GM23248 (cell line): ENCODE measurements at regions not wholly inside any gene's neighbourhood (a gene's known extent, or its start where the extent isn't known, plus 50 kb on each side); places are given as distances from the start of the nearest gene placed in this dataset.

ENCODE experiments used
- DNase-seq: peaks from one replicate; pipeline ENCODE4 v3.0.0-alpha.2; 2015
- H2AFZ ChIP-seq: fragments of 200-600 bp; sonication (generic); 2 replicates; pipeline ENCODE4 v1.6.1; 2016; ENCODE audit warnings: antibody characterized with exemption
- H3F3A ChIP-seq: fragments of 200-600 bp; sonication (generic); 2 replicates; pipeline ENCODE4 v1.6.1; 2016; ENCODE audit warnings: mild to moderate bottlenecking, antibody characterized with exemption, mixed run types; ENCODE audit not compliant: insufficient read depth
- H3K27ac ChIP-seq: fragments of 200-600 bp; sonication (generic); 2 replicates; pipeline ENCODE4 v1.5.1; 2016; ENCODE audit warnings: mild to moderate bottlenecking
- H3K27me3 ChIP-seq: fragments of 200-600 bp; sonication (generic); replicated peaks from 2 replicates; pipeline ENCODE4 v1.6.1; 2016; ENCODE audit warnings: mild to moderate bottlenecking; ENCODE audit not compliant: insufficient read depth
- H3K36me3 ChIP-seq: fragments of 200-600 bp; sonication (generic); 2 replicates; pipeline ENCODE4 v1.6.1; 2016; ENCODE audit warnings: low read depth, mild to moderate bottlenecking
- H3K4me1 ChIP-seq: fragments of 200-600 bp; sonication (generic); 2 replicates; pipeline ENCODE4 v1.6.1; 2016; ENCODE audit warnings: mild to moderate bottlenecking; ENCODE audit not compliant: insufficient read depth
- H3K4me2 ChIP-seq: fragments of 200-600 bp; sonication (generic); one replicate; pipeline ENCODE4 v1.6.1; 2016; ENCODE audit warnings: mild to moderate bottlenecking; ENCODE audit not compliant: unreplicated experiment
- H3K4me3 ChIP-seq: fragments of 200-600 bp; sonication (generic); 2 replicates; pipeline ENCODE4 v1.5.1; 2016; ENCODE audit warnings: mild to moderate bottlenecking
- H3K79me2 ChIP-seq: fragments of 200-600 bp; sonication (generic); 2 replicates; pipeline ENCODE4 v1.6.1; 2016; ENCODE audit warnings: mild to moderate bottlenecking; ENCODE audit not compliant: insufficient read depth
- H3K9ac ChIP-seq: fragments of 200-600 bp; sonication (generic); 2 replicates; pipeline ENCODE4 v1.6.1; 2016; ENCODE audit warnings: mild to moderate bottlenecking
- H3K9me2 ChIP-seq: fragments of 200-600 bp; sonication (generic); 2 replicates; pipeline ENCODE4 v1.6.1; 2016; ENCODE audit warnings: mixed run types, mild to moderate bottlenecking, moderate library complexity; ENCODE audit not compliant: insufficient read depth
- H3K9me3 ChIP-seq: fragments of 200-600 bp; sonication (generic); one replicate; pipeline ENCODE4 v1.6.1; 2017; ENCODE audit warnings: low read depth
- H4K20me1 ChIP-seq: fragments of 200-600 bp; sonication (generic); 2 replicates; pipeline ENCODE4 v1.6.0; 2016; ENCODE audit not compliant: insufficient read depth
- EZH2 ChIP-seq: fragments of 200-600 bp; sonication (generic); IDR thresholded peaks from 2 replicates; pipeline ENCODE4 v1.6.1; 2018; ENCODE audit warnings: antibody characterized with exemption, mild to moderate bottlenecking; ENCODE audit not compliant: insufficient read depth, poor library complexity, severe bottlenecking
- EZH2phosphoT487 ChIP-seq: fragments of 200-600 bp; sonication (generic); IDR thresholded peaks from 2 replicates; pipeline ENCODE4 v1.6.1; 2018; ENCODE audit warnings: antibody characterized with exemption, moderate library complexity, mild to moderate bottlenecking, low read depth; ENCODE audit not compliant: insufficient read depth
- WGBS, 2 experiments: methylation state at CpG; one replicate each; pipeline ENCODE4 v1.1.6; 2015 to 2017; ENCODE audit warnings: low lambda C conversion rate in 2 of 2, low coverage in 1 of 2; ENCODE audit errors: missing lambda C conversion rate in 2 of 2; 5-methylcytosine and 5-hydroxymethylcytosine counted together
- in situ Hi-C: fragments of 300-500 bp; cut with MboI; formaldehyde crosslinking; loops from 2 replicates; pipeline ENCODE4 v1.15.0; 2020

DNA sequence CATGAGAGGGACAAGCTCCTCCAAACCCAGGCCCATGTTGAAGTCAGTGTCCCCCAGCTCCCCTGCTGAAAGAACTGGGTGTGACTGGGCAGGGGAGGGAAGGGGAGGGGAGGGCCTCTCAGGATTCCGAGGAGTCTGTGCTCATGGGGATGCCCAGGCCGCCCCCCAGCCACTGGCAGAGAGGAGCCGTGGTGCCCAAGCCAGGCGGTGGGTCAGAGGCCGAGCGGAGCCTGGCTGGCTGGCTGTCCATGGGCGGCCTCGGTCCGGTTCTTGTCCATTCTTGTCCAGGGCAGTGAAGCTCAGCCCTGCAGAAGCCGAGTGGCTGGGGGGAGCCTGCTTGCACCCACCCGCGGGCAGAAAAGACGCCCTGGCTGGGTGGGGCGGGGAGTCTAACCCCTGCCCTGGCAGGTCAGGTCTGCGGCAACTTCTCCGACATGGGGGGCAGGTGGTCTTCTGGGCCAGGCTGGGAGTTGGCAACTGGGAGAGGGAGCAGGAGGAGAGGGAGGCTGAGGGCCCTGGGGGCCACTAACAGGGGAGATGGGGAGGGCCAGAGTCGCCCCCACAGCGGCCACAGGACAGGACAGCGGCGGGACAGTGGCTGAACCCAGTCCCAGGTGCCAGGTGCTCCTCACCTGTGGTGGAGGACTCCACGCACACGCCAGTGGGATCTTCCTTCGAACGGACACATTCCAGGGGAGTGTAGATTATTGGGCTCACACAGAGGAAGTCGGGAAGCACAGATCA lies 54.1 kb downstream of the FOXL3 start:
- in situ Hi-C loops = no loop called here
- H3K4me3 ChIP-seq = no peak overlapping the region
- 77 to 87% methylated on average over 16 to 23 of the region's 25 CpGs for WGBS, 2 experiments

DNA sequence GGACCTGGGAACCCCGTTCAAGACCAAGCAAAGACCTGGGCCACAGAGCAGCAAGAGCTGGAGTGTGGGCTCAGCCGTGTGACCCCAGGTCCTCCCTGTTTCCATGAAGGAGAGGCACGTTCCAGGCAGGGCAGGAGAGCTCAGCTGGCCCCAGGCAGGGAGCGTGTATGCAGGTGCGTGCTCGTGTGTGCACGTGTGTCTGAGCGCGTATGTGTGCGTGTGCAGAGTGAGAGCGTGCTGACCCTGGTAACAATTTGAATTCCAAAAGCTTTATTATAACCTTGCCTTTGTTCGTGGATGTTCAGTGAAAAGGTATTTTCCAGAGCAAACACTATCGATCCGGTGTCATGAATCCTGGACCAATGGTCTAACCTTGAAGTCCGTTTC lies 54.6 kb downstream of the FOXL3 start:
- no peak overlapping the region for H3K9ac ChIP-seq
- no peaks in the 10 kb centered on the region for H3K79me2 ChIP-seq
- no peaks in the 10 kb centered on the region for H4K20me1 ChIP-seq
- no peaks in the 10 kb centered on the region for H3K36me3 ChIP-seq
- H2AFZ ChIP-seq = no peak overlapping the region
- H3K9me3 ChIP-seq = no peaks in the 10 kb centered on the region
- H3K4me2 ChIP-seq = no peak overlapping the region
- H3K4me3 ChIP-seq = no peak overlapping the region
- no peak overlapping the region for H3K27ac ChIP-seq
- no peaks in the 10 kb centered on the region for H3F3A ChIP-seq
- no peak for TF ChIP-seq EZH2
- TF ChIP-seq EZH2phosphoT487 = no peak
- H3K9me2 ChIP-seq = no peaks in the 10 kb centered on the region
- peaks cover 11% of the 10 kb centered on the region; the same call in 1 of the 2 replicates for H3K27me3 ChIP-seq
- 67 to 73% methylated on average over 15 of the region's 15 CpGs for WGBS, 2 experiments
- no peak for DNase-seq
- in situ Hi-C loops = no loop called here
- no peaks in the 10 kb centered on the region for H3K4me1 ChIP-seq

More for the DNA sequence above, 54.1 kb downstream of the FOXL3 start:
- H3K36me3 ChIP-seq = no peaks in the 10 kb centered on the region
- H3F3A ChIP-seq = no peaks in the 10 kb centered on the region
- H3K9me2 ChIP-seq = no peaks in the 10 kb centered on the region
- H3K4me1 ChIP-seq = no peaks in the 10 kb centered on the region
- no peaks in the 10 kb centered on the region for H3K9me3 ChIP-seq
- H3K27me3 ChIP-seq = peaks cover 17% of the 10 kb centered on the region; the same call in 1 of the 2 replicates
- no peak overlapping the region for H3K4me2 ChIP-seq
- no peaks in the 10 kb centered on the region for H3K79me2 ChIP-seq
- no peak overlapping the region for H3K27ac ChIP-seq
- no peak overlapping the region for H3K9ac ChIP-seq
- H4K20me1 ChIP-seq = no peaks in the 10 kb centered on the region
- no peak overlapping the region for H2AFZ ChIP-seq
- TF ChIP-seq EZH2 (no peak), EZH2phosphoT487 (no peak)
- no peak for DNase-seq

DNA sequence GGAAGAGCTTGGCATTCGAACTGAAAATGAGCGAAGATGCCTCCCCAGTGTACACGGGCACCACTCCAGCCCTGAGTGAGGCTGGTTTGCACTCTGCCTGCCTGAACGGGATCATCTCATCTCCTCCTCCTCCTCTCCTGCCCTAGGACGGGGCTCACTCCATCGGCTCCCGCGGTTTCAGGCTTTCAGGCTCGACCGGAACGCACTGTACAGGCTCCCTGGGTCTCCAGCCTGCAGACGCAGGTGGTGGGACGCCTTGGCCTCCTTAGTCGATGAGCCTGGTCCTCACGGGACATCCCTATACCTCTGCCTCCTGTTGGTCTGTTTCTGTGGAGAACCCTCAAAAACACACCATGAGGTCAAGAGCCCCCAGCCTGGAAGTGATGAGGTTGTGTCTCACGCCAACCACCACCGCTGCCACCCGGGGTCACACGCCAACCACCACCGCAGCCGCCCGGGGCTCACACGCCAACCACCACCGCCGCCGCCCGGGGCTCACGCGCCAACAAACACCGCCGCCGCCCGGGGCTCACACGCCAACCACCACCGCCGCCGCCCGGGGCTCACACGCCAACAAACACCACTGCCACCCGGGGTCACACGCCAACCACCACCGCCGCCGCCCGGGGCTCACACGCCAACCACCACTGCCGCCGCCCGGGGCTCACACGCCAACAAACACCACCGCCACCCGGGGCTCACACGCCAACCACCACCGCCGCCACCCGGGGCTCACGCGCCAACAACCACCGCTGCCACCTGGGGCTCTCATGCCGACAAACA lies 56.3 kb downstream of the FOXL3 start:
- H4K20me1 ChIP-seq = no peaks in the 10 kb centered on the region
- no peak overlapping the region for H2AFZ ChIP-seq
- DNase-seq = no peak
- no peaks in the 10 kb centered on the region for H3F3A ChIP-seq
- H3K4me1 ChIP-seq = no peaks in the 10 kb centered on the region
- 82 to 85% methylated on average over 28 to 59 of the region's 60 CpGs for WGBS, 2 experiments
- TF ChIP-seq EZH2phosphoT487 (no peak), EZH2 (no peak)
- no peak overlapping the region for H3K27ac ChIP-seq
- no peaks in the 10 kb centered on the region for H3K9me3 ChIP-seq
- H3K9ac ChIP-seq = no peak overlapping the region
- H3K36me3 ChIP-seq = no peaks in the 10 kb centered on the region
- no peak overlapping the region for H3K4me3 ChIP-seq
- in situ Hi-C loops = no loop called here
- H3K79me2 ChIP-seq = no peaks in the 10 kb centered on the region
- H3K4me2 ChIP-seq = no peak overlapping the region
- H3K9me2 ChIP-seq = no peaks in the 10 kb centered on the region
- peaks cover 5% of the 10 kb centered on the region; the same call in 1 of the 2 replicates for H3K27me3 ChIP-seq

DNA sequence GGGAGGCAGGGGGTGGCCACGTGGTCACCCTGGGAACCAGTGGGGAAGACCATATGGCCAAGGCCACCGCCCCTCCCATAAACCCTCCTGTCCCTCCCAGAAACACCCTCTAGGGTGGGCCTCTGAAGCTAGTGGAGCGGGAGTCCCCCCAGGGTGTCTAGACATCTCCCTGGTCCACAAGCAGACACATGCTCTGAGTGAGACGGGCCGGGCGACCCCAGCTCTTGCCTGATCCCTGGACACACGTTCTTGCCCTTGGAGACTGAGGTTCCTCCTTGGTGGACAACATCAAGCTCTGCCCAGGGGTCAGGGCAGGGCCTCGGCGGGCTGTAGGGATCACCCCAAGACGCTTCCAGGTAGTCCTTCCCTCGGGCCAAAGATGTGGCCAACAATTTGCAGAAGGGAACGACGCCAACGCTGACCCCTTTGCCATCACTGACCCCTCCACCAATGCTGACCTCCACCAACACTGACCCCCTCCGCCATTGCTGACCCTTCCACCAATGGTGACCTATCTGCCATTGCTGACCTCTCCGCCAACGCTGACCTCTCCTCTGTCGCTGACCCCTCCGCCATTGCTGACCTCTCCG lies 57.1 kb downstream of the FOXL3 start:
- peaks cover 5% of the 10 kb centered on the region; the same call in 1 of the 2 replicates for H3K27me3 ChIP-seq
- no peaks in the 10 kb centered on the region for H3K9me3 ChIP-seq
- no peaks in the 10 kb centered on the region for H3K4me1 ChIP-seq
- no peak overlapping the region for H3K4me2 ChIP-seq
- no peaks in the 10 kb centered on the region for H4K20me1 ChIP-seq
- no peak overlapping the region for H2AFZ ChIP-seq
- 75 to 76% methylated on average over 19 to 20 of the region's 20 CpGs for WGBS, 2 experiments
- H3K79me2 ChIP-seq = no peaks in the 10 kb centered on the region
- no peaks in the 10 kb centered on the region for H3K9me2 ChIP-seq
- H3K36me3 ChIP-seq = no peaks in the 10 kb centered on the region
- TF ChIP-seq EZH2 (no peak), EZH2phosphoT487 (no peak)
- no peak overlapping the region for H3K9ac ChIP-seq
- no peak for DNase-seq
- in situ Hi-C loops = no loop called here
- no peak overlapping the region for H3K4me3 ChIP-seq
- no peaks in the 10 kb centered on the region for H3F3A ChIP-seq
- H3K27ac ChIP-seq = no peak overlapping the region
